ENCODE measurements at regions not wholly inside any gene's neighbourhood (a gene's known extent, or its start where the extent isn't known, plus 50 kb on each side); places are given as distances from the start of the nearest gene placed in this dataset.

GRCh38 chr4:38302910-38303309 lies 342.7 kb downstream of the PTTG2 start:
- no peaks in the 10 kb centered on the region for H3K4me1 ChIP-seq (replicated peaks in 1 of 4; ENCODE audit: control insufficient read depth in 3 of 4, insufficient read depth in 4 of 4, low read length in 3 of 4)
- no peaks in the 10 kb centered on the region; a peak in 1 of 8 replicates for H3K36me3 ChIP-seq (ENCODE audit: control insufficient read depth in 2 of 4, insufficient read depth in 4 of 4, low read length in 3 of 4)
- CTCF ChIA-PET (ENCODE audit: partially characterized antibody): interaction anchor here (0.8 to 1.1 kb wide), 3 partner anchors 12 to 287 kb away, joined by 3 read pairs; no protein-coding TSS in a partner anchor
- no peak overlapping the region for H2AK5ac ChIP-seq (ENCODE audit: low read depth, low read length)
- H3K23me2 ChIP-seq (ENCODE audit: low read depth, low read length): no peaks in the 10 kb centered on the region
- H3K23ac ChIP-seq (ENCODE audit: insufficient read length): no peak overlapping the region
- H3K9ac ChIP-seq (replicated peaks in 1 of 4; ENCODE audit: extremely low read depth in 1 of 4, low read depth in 3 of 4, low read length in 3 of 4): no peak overlapping the region
- no peak overlapping the region for H3K14ac ChIP-seq (ENCODE audit: insufficient read length)
- H2AFZ ChIP-seq (ENCODE audit: low read length): no peak overlapping the region
- H3K4me3 ChIP-seq (ENCODE audit: extremely low read depth in 1 of 4, insufficient read depth in 2 of 4, low read depth in 3 of 4, low read length in 4 of 4): no peak overlapping the region
- H4K20me1 ChIP-seq (replicated peaks in 1 of 2; ENCODE audit: control insufficient read depth in 1 of 2, insufficient read depth in 2 of 2, low read length in 2 of 2): no peaks in the 10 kb centered on the region
- H4K8ac ChIP-seq (ENCODE audit: extremely low read depth, insufficient read depth, low read length): no peak overlapping the region
- no peaks in the 10 kb centered on the region for H3K79me1 ChIP-seq (ENCODE audit: low read depth, low read length)
- no peak overlapping the region for H2BK15ac ChIP-seq (ENCODE audit: low read length)
- DNase-seq (ENCODE audit: low read depth in 1 of 2, low spot score in 2 of 2) (no peak), FAIRE-seq (no peak)
- H2BK5ac ChIP-seq (ENCODE audit: low read depth, low read length): no peak overlapping the region
- no peaks in the 10 kb centered on the region for H3K79me2 ChIP-seq (ENCODE audit: control insufficient read depth in 1 of 2, insufficient read depth in 2 of 2, low read length in 2 of 2)
- H2BK12ac ChIP-seq (ENCODE audit: low read depth, low read length): no peak overlapping the region
- no peak overlapping the region for H3K18ac ChIP-seq (ENCODE audit: extremely low read depth, low read length)
- H2BK20ac ChIP-seq (ENCODE audit: low read length): no peak overlapping the region
- no peaks in the 10 kb centered on the region for H3K27me3 ChIP-seq (replicated peaks in 1 of 4; ENCODE audit: control insufficient read depth in 3 of 4, extremely low read depth in 1 of 4, insufficient read depth in 3 of 4, low read length in 3 of 4)
- no peak overlapping the region for H2BK120ac ChIP-seq (replicated peaks; ENCODE audit: low read depth, low read length)
- WGBS, 2 experiments (ENCODE audit: extremely low coverage in 1 of 2, insufficient coverage in 1 of 2, insufficient read length in 1 of 2, insufficient replicate concordance in 2 of 2, low coverage in 1 of 2, low lambda C conversion rate in 2 of 2, missing lambda C conversion rate in 1 of 2): 84% methylated on average over 2 of the region's 2 CpGs; no CpG with 5 or more reads in 1 of the 2 experiments
- no peak overlapping the region for H4K5ac ChIP-seq (ENCODE audit: insufficient read length, low read depth, low read length)
- H4K91ac ChIP-seq (replicated peaks; ENCODE audit: insufficient read length, low read length): no peak overlapping the region
- H3K4ac ChIP-seq (replicated peaks; ENCODE audit: insufficient read length, low read depth, low read length): no peak overlapping the region
- POLR2A ChIA-PET (ENCODE audit: partially characterized antibody): no interaction called here
- no peak overlapping the region for H3K4me2 ChIP-seq (ENCODE audit: insufficient read depth in 1 of 2, low read depth in 2 of 2, low read length in 2 of 2)
- H3K56ac ChIP-seq (replicated peaks; ENCODE audit: insufficient read length, low read depth, low read length): no peak overlapping the region
- peaks cover 4 to 7% of the 10 kb centered on the region in 2 experiments; a peak in 2 of 4 replicates for H3K9me3 ChIP-seq (ENCODE audit: insufficient read depth in 2 of 2, low read depth in 1 of 2, low read length in 1 of 2)
- no peak overlapping the region for H3K27ac ChIP-seq (ENCODE audit: low read depth, low read length)
- TF ChIP-seq MAX (IDR thresholded peaks at IDR 0.05): no peak
- TF ChIP-seq TAF7 (optimal IDR thresholded peaks at IDR 0.05; ENCODE audit: borderline replicate concordance, low read depth, low read length): no peak
- no peak for TF ChIP-seq RAD21 (IDR thresholded peaks at IDR 0.05 in 1 of 2, conservative IDR thresholded peaks at IDR 0.05 in 1 of 2; ENCODE audit: low read depth in 2 of 2, low read length in 2 of 2)
- TF ChIP-seq RNF2 (IDR thresholded peaks at IDR 0.05; ENCODE audit: borderline replicate concordance, low read depth, low read length, missing control alignments, poor library complexity, severe bottlenecking): no peak
- TF ChIP-seq POLR2AphosphoS5 (IDR thresholded peaks at IDR 0.05; ENCODE audit: low read depth, low read length): no peak
- TF ChIP-seq TBP (IDR thresholded peaks at IDR 0.05; ENCODE audit: low read depth, low read length): no peak
- TF ChIP-seq ASH2L (IDR thresholded peaks at IDR 0.05; ENCODE audit: low read length): no peak
- TF ChIP-seq EP300 (IDR thresholded peaks at IDR 0.05; ENCODE audit: borderline replicate concordance in 1 of 2, low read depth in 2 of 2, low read length in 2 of 2): no peak
- no peak for TF ChIP-seq USF2 (IDR thresholded peaks at IDR 0.05; ENCODE audit: low read length)
- no peak for TF ChIP-seq E2F6 (IDR thresholded peaks at IDR 0.05)
- no peak for TF ChIP-seq PHF8 (conservative IDR thresholded peaks at IDR 0.05; ENCODE audit: low read depth, low read length)
- TF ChIP-seq TCF12 (IDR thresholded peaks at IDR 0.05; ENCODE audit: low read depth, low read length): no peak
